ENCODE measurements at regions not wholly inside any gene's neighbourhood (a gene's known extent, or its start where the extent isn't known, plus 50 kb on each side); places are given as distances from the start of the nearest gene placed in this dataset.
A peak's percentile ranks its signal among the peaks of the same experiment; 100 is the strongest.

- FAIRE-seq (no peak), DNase-seq (ENCODE audit: insufficient read length, low spot score) (no peak)
- TF ChIP-seq, protein P1, sequence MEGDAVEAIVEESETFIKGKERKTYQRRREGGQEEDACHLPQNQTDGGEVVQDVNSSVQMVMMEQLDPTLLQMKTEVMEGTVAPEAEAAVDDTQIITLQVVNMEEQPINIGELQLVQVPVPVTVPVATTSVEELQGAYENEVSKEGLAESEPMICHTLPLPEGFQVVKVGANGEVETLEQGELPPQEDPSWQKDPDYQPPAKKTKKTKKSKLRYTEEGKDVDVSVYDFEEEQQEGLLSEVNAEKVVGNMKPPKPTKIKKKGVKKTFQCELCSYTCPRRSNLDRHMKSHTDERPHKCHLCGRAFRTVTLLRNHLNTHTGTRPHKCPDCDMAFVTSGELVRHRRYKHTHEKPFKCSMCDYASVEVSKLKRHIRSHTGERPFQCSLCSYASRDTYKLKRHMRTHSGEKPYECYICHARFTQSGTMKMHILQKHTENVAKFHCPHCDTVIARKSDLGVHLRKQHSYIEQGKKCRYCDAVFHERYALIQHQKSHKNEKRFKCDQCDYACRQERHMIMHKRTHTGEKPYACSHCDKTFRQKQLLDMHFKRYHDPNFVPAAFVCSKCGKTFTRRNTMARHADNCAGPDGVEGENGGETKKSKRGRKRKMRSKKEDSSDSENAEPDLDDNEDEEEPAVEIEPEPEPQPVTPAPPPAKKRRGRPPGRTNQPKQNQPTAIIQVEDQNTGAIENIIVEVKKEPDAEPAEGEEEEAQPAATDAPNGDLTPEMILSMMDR (IDR thresholded peaks at IDR 0.05; ENCODE audit: insufficient read depth, missing control alignments), result no peak
Measured at GRCh38 chr2:193505620-193506019, 1310.9 kb upstream of the TMEFF2 start.

DNA sequence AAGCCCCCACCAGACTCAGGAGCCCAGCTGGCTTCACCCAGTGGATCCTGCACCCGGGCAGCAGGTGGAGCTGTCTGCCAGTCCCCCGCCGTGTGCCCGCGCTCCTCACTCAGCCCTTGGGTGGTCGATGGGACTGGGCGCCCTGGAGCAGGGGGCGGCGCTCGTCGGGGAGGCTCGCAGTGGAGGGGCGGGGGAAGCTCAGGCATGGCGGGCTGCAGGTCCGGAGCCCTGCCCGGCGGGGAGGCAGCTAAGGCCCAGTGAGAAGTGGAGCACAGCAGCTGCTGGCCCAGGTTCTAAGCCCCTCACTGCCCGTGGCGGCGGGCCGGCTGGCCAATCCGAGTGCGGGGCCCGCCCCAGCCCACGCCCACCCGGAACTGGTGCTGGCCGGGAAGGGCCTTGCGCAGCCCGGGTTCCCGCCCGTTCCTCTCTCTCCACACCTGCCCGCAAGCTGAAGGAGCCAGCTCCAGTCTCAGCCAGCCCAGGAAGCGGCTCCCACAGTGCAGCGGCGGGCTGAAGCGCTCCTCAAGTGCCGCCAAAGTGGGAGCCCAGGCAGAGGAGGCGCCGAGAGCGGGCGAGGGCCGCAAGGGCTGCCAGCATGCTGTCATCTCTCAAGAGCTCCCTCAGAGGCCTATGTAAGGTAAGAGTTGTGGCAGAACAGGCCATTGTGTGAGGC, 1307.8 kb upstream of the TMEFF2 start:
- DNase-seq (ENCODE audit: insufficient read length, low spot score) (no peak), FAIRE-seq (no peak)
- TF ChIP-seq, protein P1 (IDR thresholded peaks at IDR 0.05; ENCODE audit: insufficient read depth, missing control alignments), result no peak

DNA sequence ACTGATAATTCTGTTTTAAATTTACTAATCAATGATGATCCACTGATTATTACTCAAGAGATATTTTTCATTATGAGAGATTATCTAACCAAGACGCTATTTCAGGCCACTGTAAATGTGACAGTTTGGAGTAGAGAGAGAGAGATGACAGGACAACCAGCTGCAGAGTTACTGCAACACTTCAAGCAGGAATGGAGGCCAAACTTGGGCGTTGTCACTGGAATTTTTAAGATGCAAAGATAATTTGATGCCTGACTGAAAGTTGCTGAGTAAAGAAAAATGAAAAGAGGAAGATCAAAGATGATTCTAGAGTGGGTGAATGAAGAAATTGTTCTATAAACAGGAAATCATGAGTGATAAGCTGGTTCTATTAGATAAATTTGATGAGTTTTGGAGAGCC, 1302.1 kb upstream of the TMEFF2 start:
- TF ChIP-seq, protein P1 (IDR thresholded peaks at IDR 0.05; ENCODE audit: insufficient read depth, missing control alignments), result no peak
- DNase-seq (ENCODE audit: insufficient read length, low spot score) (no peak), FAIRE-seq (no peak)

GRCh38 chr2:193482557-193482956, 1287.8 kb upstream of the TMEFF2 start:
- FAIRE-seq, result peak; percentile 53
- TF ChIP-seq, protein P1 (IDR thresholded peaks at IDR 0.05; ENCODE audit: insufficient read depth, missing control alignments), result no peak
- DNase-seq (ENCODE audit: insufficient read length, low spot score), result no peak

DNA sequence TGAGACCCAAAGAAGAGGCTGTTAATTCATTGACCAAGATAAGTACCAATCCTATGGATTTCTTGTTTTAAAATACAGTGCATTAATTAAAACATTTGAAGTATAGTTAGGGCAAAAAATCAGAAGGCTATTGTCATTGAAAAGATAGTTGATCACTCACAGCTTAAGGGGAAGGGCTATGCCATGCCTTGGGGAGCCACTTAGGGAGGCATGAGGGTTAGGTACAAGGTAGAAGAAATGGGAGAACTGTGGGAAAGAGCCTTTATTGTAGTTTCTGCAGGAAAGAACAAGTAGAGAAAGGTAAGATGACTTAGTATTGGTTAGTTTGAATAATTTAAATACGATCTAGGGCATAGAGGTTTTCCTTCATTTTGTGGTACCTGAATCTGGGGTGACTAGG, 1285.5 kb upstream of the TMEFF2 start:
- no peak for FAIRE-seq
- no peak for DNase-seq (ENCODE audit: insufficient read length, low spot score)

GRCh38 chr2:193476171-193476800, 1281.6 kb upstream of the TMEFF2 start:
- TF ChIP-seq, protein P1 (IDR thresholded peaks at IDR 0.05; ENCODE audit: insufficient read depth, missing control alignments), result no peak
- no peak for DNase-seq (ENCODE audit: insufficient read length, low spot score)
- no peak for FAIRE-seq

More for the DNA sequence above, 1285.5 kb upstream of the TMEFF2 start:
- TF ChIP-seq, protein P1 (IDR thresholded peaks at IDR 0.05; ENCODE audit: insufficient read depth, missing control alignments), result no peak

- DNase-seq (ENCODE audit: insufficient read length, low spot score) (no peak), FAIRE-seq (no peak)
- TF ChIP-seq, protein P1 (IDR thresholded peaks at IDR 0.05; ENCODE audit: insufficient read depth, missing control alignments), result no peak
Measured at GRCh38 chr2:193475038-193475437, 1280.3 kb upstream of the TMEFF2 start.

All from D721Med (cell line).